Neural cell (in vitro differentiated cells): ENCODE measurements at regions not wholly inside any gene's neighbourhood (a gene's known extent, or its start where the extent isn't known, plus 50 kb on each side); places are given as distances from the start of the nearest gene placed in this dataset.

Source experiments
- H2AFZ ChIP-seq: fragments of 200-600, 300-800 bp; sonication (generic), shearing (Covaris generic); 2 replicates; pipeline ENCODE4 v1.6.0; 2014; ENCODE audit warnings: low read depth, mild to moderate bottlenecking, antibody characterized with exemption, low read length, moderate library complexity
- H3F3A ChIP-seq: fragments of 200-600 bp; shearing (Covaris generic); 2 replicates; pipeline ENCODE4 v1.6.1; 2016; ENCODE audit warnings: mild to moderate bottlenecking, moderate library complexity, mixed read lengths, antibody characterized with exemption, low read length; ENCODE audit not compliant: insufficient read depth, poor library complexity, severe bottlenecking
- H3K27ac ChIP-seq: fragments of 200-600, 300-800 bp; sonication (generic), shearing (Covaris generic); 2 replicates; pipeline ENCODE4 v1.5.1; 2014; ENCODE audit warnings: mild to moderate bottlenecking, low read length, moderate library complexity
- H3K27me3 ChIP-seq: fragments of 300-800, 200-600 bp; sonication (generic), shearing (Covaris generic); 2 replicates; pipeline ENCODE4 v1.6.0; 2014; ENCODE audit warnings: mild to moderate bottlenecking, low read depth, low read length, moderate library complexity; ENCODE audit not compliant: insufficient read depth
- H3K36me3 ChIP-seq: fragments of 300-800, 200-600 bp; sonication (generic), shearing (Covaris generic); 2 replicates; pipeline ENCODE4 v1.5.1; 2014; ENCODE audit warnings: mild to moderate bottlenecking, antibody characterized with exemption, low read length, moderate library complexity; ENCODE audit not compliant: insufficient read depth
- H3K4me2 ChIP-seq: fragments of 300-800, 200-600 bp; sonication (generic), shearing (Covaris generic); 2 replicates; pipeline ENCODE4 v1.6.0; 2014; ENCODE audit warnings: mild to moderate bottlenecking, low read length
- H3K4me3 ChIP-seq: fragments of 300-800, 200-600 bp; sonication (generic), shearing (Covaris generic); 2 replicates; pipeline ENCODE4 v1.5.1; 2014; ENCODE audit warnings: mild to moderate bottlenecking, low read length, moderate library complexity
- H3K79me2 ChIP-seq: fragments of 200-600 bp; shearing (Covaris generic); replicated peaks from 2 replicates; pipeline ENCODE4 v1.6.0; 2014; ENCODE audit warnings: mild to moderate bottlenecking, low read length, moderate library complexity; ENCODE audit not compliant: insufficient read depth
- H3K9ac ChIP-seq: fragments of 300-800, 200-600 bp; sonication (generic), shearing (Covaris generic); 2 replicates; pipeline ENCODE4 v1.6.1; 2016; ENCODE audit warnings: mild to moderate bottlenecking, low read length, mixed read lengths
- H3K9me2 ChIP-seq: fragments of 200-600 bp; shearing (Covaris generic); 2 replicates; pipeline ENCODE4 v1.6.1; 2016; ENCODE audit warnings: mild to moderate bottlenecking, low read length, mixed read lengths; ENCODE audit not compliant: insufficient read depth
- H3K9me3 ChIP-seq: fragments of 200-600, 300-800 bp; sonication (generic), shearing (Covaris generic); 2 replicates; pipeline ENCODE4 v1.6.1; 2016; ENCODE audit warnings: mild to moderate bottlenecking, mixed run types, low read length, moderate library complexity, mixed read lengths
- H4K20me1 ChIP-seq: fragments of 200-600 bp; shearing (Covaris generic); 2 replicates; pipeline ENCODE4 v1.6.1; 2016; ENCODE audit warnings: mild to moderate bottlenecking, mixed run types; ENCODE audit not compliant: insufficient read depth
- CTCF ChIP-seq: fragments of 450-650 bp; IDR thresholded peaks from 2 replicates; pipeline ENCODE4 v1.5.1; 2014; ENCODE audit warnings: antibody characterized with exemption, mild to moderate bottlenecking, moderate library complexity; ENCODE audit not compliant: poor library complexity, severe bottlenecking
- EP300 ChIP-seq: fragments of 450-650 bp; conservative IDR thresholded peaks from 2 replicates; pipeline ENCODE4 v1.6.1; 2014; ENCODE audit warnings: antibody characterized with exemption, mild to moderate bottlenecking, moderate library complexity; ENCODE audit not compliant: poor library complexity, severe bottlenecking
- EZH2 ChIP-seq: fragments of 200-600, 300-800 bp; shearing (Covaris generic), sonication (generic); IDR thresholded peaks from 2 replicates; pipeline ENCODE4 v1.6.1; 2014; ENCODE audit warnings: antibody characterized with exemption, low read length, borderline replicate concordance, mild to moderate bottlenecking; ENCODE audit not compliant: insufficient read depth, poor library complexity, severe bottlenecking
- MXI1 ChIP-seq: fragments of 450-650 bp; conservative IDR thresholded peaks from 2 replicates; pipeline ENCODE4 v1.6.1; 2014; ENCODE audit warnings: antibody characterized with exemption, mild to moderate bottlenecking; ENCODE audit not compliant: poor library complexity, severe bottlenecking
- POLR2AphosphoS5 ChIP-seq: IDR thresholded peaks from 2 replicates; pipeline ENCODE4 v1.6.1; 2012
- RAD21 ChIP-seq: fragments of 450-650 bp; conservative IDR thresholded peaks from 2 replicates; pipeline ENCODE4 v1.6.1; 2014; ENCODE audit warnings: antibody characterized with exemption, mild to moderate bottlenecking, moderate library complexity
- REST ChIP-seq: IDR thresholded peaks from 2 replicates; pipeline ENCODE4 v1.6.1; 2012; ENCODE audit warnings: borderline replicate concordance
- SMC3 ChIP-seq: fragments of 450-650 bp; conservative IDR thresholded peaks from 2 replicates; pipeline ENCODE4 v1.6.1; 2014; ENCODE audit warnings: antibody characterized with exemption, mild to moderate bottlenecking, moderate library complexity; ENCODE audit not compliant: poor library complexity
- TAF1 ChIP-seq: IDR thresholded peaks from 2 replicates; pipeline ENCODE4 v1.6.1; 2012; ENCODE audit warnings: low read depth

GRCh38 chr11:33438301-33438700, 181.1 kb downstream of the HIPK3 start:
- Histone ChIP-seq H3K9ac (no peak overlapping the region), H3K27ac (no peak overlapping the region), H3K4me3 (no peak overlapping the region), H3K36me3 (no peaks in the 10 kb centered on the region), H3K4me2 (no peak overlapping the region), H3K9me3 (no peaks in the 10 kb centered on the region), H3K9me2 (no peaks in the 10 kb centered on the region), H3F3A (no peaks in the 10 kb centered on the region), H3K27me3 (no peaks in the 10 kb centered on the region), H4K20me1 (peaks cover 2% of the 10 kb centered on the region), H3K79me2 (no peaks in the 10 kb centered on the region), H2AFZ (no peak overlapping the region)
- TF ChIP-seq MXI1 (no peak), POLR2AphosphoS5 (no peak), SMC3 (no peak), CTCF (no peak), TAF1 (no peak), EZH2 (no peak), RAD21 (no peak), REST (no peak), EP300 (no peak)

GRCh38 chr11:33437529-33437928, 180.3 kb downstream of the HIPK3 start:
- no peaks in the 10 kb centered on the region for H3K27me3 ChIP-seq
- H4K20me1 ChIP-seq: no peaks in the 10 kb centered on the region
- no peak overlapping the region for H3K4me2 ChIP-seq
- H2AFZ ChIP-seq: no peak overlapping the region
- no peak overlapping the region for H3K27ac ChIP-seq
- TF ChIP-seq POLR2AphosphoS5 (no peak), EZH2 (no peak), CTCF (no peak), TAF1 (no peak), EP300 (no peak), SMC3 (no peak), MXI1 (no peak), REST (no peak), RAD21 (no peak)
- H3K4me3 ChIP-seq: no peak overlapping the region
- no peaks in the 10 kb centered on the region for H3K9me3 ChIP-seq
- H3K9ac ChIP-seq: no peak overlapping the region
- H3K9me2 ChIP-seq: no peaks in the 10 kb centered on the region
- no peaks in the 10 kb centered on the region for H3K36me3 ChIP-seq
- no peaks in the 10 kb centered on the region for H3K79me2 ChIP-seq
- no peaks in the 10 kb centered on the region for H3F3A ChIP-seq
